ENCODE measurements at regions not wholly inside any gene's neighbourhood (a gene's known extent, or its start where the extent isn't known, plus 50 kb on each side); places are given as distances from the start of the nearest gene placed in this dataset.
"Not testable (repeated sequence)": the region's sequence is repeated elsewhere in the genome, so short reads cannot be mapped to it uniquely, and the experiment has no call there.

DNA sequence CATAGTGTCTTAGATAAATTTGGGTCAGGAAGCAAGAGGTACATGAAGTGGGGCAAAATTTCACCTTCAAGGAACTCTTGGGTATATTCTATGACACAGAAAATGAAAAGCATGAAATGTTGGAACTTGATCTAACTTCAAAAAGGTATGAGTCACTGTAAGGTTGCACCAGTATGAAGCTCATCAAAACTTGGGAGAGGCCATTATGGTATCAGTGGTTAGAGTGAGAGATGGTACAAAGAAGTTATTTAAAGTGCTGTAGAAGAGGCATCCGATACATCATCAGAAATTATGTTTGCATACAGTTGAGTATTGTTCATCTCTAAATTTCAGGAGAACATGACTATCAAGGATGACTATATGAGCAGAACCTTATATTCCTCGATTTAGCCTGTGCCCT is 302.9 kb upstream of the SUCLG2 start:
- DNase-seq (ENCODE audit: low read depth in 2 of 2) = no peak

DNA sequence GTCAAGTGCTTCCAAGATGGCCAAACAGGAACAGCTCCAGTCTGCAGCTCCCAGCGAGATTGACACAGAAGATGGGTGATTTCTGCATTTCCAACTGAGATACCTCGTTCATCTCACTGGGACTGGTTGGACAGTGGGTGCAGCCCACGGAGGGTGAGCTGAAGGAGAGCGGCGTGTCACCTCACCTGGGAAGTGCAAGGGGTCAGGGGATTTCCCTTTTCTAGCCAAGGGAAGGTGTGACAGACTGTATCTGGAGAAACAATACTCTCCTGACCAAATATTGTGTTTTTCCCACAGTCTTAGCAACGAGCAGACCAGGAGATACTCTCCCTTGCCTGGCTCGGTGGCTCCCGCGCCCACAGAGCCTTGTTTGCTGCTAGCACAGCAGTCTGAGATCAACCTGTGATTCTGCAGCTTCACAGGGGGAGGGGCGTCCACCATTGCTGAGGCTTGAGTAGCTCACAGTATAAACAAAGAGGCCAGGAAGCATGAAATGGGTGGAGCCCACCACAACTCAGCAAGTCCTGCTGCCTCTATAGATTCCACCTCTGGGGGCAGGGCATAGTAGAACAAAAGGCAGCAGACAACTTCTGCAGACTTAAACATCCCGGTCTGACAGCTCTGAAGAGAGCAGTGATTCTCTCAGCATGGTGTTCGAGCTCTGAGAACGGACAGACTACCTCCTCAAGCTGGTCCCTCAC is 293.5 kb upstream of the SUCLG2 start:
- peak; percentile 16 to 23 for DNase-seq (ENCODE audit: low read depth in 2 of 2)

DNA sequence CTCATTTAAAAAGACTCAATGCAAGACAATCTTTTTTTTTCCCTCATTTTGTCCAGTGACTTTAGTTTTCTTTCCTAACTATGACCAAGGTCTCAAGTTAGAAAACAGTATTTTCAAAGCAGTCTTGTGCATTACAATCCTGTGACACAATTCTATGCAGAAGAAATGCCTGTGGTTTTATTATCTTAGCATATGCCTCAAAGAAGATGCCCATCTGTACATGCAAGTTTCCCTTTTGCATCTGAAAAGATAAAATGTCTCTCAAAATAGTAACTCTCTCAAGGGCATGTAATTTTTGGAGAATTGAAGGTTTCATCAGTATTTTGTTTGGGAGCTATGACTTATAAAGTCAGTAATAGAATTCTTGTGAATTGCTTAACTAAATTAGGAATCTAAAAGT is 292.0 kb upstream of the SUCLG2 start:
- DNase-seq (ENCODE audit: low read depth in 2 of 2) = no peak

DNA sequence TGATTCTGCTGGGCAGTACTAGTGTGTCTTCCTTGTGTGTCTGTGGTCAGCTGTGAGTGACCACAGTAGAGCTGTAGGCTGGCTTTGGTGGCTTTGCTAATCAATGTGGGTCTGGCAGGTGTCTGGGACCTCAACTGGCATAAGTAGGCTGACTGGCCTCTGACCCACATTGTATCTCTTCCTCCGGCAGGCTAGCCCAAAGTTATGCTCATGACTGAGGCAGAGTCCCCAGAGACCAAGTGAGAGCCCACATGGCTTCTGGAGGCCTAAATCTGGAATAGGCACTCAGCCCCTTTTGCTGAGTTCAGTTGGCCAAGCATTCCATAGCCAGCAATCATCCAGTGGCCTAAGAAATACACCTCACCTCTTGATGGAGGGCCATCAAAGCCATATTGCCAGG is 289.1 kb upstream of the SUCLG2 start:
- DNase-seq (ENCODE audit: low read depth in 2 of 2) = no peak

DNA sequence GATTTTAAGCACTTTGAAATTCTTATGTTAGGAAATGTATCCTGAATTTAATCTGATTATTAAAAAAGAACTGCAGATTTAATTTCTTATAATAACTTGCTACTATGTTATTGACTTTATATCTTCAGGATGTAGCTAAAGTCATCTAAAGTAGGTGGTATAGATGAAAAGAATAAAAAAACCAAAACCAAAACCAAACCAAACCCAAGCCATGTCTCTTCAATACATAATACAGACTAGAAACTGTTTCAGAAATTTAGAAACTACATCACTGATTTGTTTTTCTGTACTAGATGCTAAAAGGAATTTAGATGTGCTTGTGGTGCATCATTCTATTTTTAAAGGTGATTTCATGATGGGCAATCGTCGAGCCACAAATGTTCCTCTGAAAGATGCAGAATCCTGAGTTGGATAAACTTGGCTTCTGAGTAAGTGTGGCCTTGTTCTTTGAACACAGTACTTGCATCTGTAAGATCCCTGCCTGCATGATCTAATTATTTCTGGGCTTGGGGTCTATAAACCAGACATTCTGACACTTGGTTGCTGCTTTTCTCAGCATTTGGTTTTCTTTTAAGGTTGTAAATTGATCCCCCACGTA is 287.1 kb upstream of the SUCLG2 start:
- DNase-seq (ENCODE audit: low read depth in 2 of 2) = no peak

DNA sequence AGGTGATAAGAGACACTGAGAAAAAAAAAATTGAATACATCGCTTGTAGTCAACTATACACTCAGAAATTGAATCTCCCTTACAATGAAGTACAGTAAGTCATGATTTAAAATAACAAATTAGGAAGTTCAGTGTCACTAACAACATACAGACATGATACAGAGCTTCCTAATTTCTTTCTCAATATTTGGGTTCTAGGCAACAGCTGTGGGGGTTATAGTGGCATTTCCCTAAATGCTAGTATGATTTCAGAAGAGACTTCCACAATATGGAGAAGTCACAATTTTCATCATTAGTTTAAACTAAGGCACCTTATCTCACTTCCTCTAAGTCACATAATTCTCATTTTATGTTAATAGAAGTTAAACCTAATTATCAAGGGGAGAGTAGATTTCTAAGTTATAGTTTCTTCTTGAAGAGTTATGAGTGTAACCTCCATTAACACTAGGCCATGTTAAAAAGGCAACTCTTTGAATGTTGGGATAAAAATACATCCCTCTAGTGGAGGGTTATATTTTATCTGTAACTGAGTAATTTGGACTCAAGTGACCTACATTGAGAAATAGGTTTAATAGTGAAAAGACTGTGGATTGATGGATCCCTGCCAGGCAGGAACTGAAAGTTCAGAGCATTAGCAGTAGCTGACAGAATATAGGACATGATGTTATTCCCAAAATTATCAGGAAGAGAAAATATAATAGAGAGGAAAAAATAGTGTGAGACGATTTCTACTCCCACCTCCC is 286.0 kb upstream of the SUCLG2 start:
- DNase-seq (ENCODE audit: low read depth in 2 of 2) = no peak

DNA sequence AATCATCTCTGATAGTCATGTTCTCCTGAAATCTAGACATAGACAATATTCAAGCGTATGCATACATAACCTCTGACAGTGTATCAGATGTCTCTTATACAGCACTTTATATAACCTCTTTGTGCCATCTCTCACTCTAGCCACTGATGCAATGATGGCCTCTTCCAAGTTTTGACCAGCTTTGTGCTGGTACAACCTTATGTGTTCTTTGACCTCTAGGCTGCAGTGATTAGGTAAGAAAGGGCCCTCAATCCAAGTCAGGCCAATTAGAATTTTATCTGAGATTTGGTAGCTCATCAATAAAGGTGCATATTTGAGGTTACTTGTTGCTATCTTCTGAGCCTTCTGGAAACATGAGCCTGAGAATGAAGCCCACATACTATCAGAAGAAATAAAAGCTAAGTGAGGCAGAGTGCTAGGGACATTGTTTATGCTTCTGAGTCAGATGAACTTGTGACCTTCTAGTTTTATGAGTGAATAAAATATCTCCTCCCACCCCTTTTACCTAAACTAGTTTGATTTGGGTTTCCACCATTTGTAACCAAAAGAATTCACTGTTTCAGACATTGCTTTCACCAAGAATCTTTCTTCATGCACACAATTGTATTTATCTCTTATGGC is 283.2 kb upstream of the SUCLG2 start:
- no peak for DNase-seq (ENCODE audit: low read depth in 2 of 2)

DNA sequence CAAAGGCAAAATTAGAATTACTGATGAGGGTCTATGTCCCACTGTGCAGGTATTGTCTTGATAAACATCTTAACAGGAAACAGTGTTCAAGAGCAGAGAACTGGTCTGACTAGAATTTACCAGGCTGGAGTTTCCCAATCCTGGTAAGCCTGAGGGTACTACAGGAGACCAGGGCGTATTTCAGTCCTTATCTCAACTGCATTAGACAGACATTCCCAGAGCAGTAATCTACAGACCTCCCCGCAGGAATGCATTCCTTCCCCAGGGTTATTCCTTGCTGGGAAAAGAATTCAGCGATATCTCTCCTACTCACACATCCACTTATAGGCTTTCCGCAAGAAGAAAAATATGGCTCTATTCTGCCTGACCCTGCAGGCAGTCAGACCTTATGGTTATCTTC is 276.0 kb upstream of the SUCLG2 start:
- DNase-seq (ENCODE audit: low read depth in 2 of 2) = not testable (repeated sequence)

DNA sequence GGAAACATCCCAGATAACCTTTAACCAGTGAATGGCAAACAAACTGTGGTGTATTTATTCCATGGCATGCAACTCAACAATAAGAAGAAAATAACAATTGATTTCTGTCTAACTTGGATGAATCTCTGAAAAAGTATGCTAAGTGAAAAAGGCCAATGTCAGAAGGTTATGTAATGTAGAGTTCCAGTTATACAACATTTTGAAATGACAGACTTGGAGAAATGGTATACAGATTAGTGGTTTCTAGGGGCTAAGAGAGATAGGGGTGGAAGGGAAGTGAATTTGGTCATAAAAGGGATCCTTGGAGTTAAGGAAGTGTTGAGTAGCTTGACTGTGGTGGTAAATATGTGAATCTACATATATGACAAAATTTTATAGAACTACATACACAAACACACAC is 269.4 kb upstream of the SUCLG2 start:
- DNase-seq (ENCODE audit: low read depth in 2 of 2) = no peak

DNA sequence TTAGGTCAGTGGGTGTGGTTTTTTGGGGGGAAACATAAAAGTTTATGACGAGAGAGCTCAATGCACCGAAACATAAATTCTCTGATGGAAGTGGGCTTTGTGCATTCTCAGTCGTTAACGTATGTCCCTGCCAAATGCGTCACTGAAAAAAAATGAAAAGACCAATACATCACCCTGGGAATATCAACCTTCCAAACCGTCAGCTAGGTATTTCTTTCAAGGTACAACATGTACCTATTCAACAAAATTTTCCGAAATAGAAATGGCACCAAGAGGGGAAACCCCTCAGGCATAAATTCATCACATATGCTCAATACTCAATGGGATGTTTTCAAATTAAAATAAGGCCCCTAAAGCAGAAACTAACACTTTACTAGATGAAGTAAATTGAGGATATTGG is 266.6 kb upstream of the SUCLG2 start:
- DNase-seq (ENCODE audit: low read depth in 2 of 2) = no peak

DNA sequence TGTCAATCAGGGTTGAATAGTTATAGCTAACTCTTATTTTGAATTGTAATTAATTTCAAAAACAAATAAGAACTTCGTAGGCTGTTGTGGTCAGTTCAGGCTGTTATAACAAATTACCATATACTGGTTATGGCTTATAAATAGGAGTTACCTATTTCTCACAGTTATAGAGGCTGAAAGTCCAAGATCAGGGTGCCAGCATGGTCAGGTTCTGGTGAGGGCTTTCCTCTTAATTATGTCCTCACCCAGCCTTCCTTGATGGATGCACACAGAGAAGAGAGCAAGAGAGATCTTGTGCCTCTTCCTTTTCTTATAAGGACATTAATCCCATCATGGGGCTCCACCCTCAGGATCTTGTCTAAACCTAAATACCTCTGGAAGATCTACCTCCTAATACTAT is 265.9 kb upstream of the SUCLG2 start:
- DNase-seq (ENCODE audit: low read depth in 2 of 2) = no peak

DNA sequence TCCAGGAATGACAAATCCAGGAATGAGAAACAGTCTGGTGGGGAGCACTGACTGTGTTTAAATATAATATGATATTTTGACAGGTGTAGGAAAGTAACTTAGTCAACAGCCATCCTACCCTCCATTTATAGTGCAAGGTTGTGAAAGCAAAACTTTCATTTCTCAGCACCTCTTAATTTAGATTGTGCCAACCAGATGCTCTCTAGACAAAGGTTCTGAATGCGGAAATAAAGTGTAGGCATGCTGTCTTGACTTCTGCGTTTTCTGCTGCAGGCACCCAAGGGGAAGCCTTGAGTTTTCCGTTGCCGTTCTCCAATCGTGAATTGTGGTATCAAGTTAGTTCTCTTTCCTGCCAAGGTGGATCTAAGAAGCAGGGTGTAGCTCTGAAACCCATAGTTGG is 261.9 kb upstream of the SUCLG2 start:
- DNase-seq (ENCODE audit: low read depth in 2 of 2) = no peak

DNA sequence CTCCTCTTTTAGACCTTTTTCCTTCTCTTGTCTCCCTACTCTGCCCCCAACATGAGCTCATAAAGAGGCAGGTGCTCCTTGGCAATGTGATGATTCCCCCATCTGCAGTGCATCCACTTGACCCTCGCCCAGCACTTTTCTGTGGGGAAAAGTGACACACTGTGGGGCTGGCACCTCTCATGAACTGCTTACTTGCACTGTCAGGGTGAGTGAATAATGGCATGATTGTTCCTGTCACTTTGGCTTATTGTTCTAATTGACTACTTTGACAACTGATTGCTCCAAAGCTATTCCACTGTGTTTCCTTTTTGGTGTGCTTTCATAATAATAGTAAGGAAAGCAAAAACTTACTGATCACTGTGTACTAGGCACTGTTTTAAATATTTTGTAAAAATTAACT is 253.3 kb upstream of the SUCLG2 start:
- no peak for DNase-seq (ENCODE audit: low read depth in 2 of 2)

DNA sequence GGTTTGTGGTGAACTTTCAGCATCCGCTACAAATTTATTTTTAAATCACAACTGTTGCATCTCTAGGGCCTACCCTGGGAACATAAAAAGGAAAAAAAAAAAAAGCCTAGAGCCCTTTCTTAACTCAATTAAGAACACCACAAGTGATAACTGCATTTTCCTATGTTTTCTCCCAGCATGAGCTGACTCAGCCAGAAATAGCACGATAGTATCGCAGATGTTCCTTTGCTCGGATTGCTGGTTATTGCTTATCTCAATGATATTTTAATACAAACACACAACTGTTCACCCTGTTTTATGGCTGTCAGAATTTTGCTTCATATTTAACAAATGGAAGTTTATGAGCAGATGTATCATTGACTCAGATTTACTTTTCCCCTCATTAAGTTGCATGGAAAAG is 251.8 kb upstream of the SUCLG2 start:
- DNase-seq (ENCODE audit: low read depth in 2 of 2) = no peak

DNA sequence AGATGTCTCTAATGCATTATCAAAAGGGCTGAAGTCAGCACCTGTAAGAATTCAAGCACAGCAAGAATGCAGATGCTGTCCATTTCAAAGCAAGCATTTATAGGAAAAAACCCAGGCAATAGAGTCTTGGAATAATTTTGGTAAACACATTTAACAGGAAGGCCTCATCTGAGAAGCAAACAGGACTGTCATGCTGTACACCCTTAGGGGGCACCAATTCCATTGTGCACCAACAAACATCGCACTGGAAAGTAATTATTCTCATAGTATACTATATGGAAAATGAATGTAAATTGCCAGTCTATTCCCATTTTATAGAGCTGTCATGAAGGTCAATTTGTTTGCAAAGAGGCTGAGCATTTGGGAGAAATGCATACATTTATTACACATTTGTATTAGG is 247.3 kb upstream of the SUCLG2 start:
- no peak for DNase-seq (ENCODE audit: low read depth in 2 of 2)

DNA sequence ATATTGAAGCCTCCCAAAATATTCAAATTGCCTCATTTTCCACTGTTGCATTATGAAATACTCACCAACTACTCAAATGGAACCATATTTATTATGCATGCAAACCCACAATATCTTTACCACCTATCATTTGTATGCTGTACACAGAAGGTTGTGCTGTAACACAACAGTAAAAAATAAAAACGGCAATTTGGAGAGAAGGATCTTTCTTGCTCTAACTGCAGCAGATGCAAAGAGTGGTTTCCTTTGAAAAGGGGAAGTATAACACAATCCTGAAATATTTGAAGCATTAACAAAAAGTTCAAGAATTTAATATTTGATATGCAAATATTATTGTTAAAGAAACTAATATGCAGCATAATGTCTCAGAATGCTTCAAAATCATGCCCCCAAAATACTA is 244.5 kb upstream of the SUCLG2 start:
- DNase-seq (ENCODE audit: low read depth in 2 of 2) = no peak

DNA sequence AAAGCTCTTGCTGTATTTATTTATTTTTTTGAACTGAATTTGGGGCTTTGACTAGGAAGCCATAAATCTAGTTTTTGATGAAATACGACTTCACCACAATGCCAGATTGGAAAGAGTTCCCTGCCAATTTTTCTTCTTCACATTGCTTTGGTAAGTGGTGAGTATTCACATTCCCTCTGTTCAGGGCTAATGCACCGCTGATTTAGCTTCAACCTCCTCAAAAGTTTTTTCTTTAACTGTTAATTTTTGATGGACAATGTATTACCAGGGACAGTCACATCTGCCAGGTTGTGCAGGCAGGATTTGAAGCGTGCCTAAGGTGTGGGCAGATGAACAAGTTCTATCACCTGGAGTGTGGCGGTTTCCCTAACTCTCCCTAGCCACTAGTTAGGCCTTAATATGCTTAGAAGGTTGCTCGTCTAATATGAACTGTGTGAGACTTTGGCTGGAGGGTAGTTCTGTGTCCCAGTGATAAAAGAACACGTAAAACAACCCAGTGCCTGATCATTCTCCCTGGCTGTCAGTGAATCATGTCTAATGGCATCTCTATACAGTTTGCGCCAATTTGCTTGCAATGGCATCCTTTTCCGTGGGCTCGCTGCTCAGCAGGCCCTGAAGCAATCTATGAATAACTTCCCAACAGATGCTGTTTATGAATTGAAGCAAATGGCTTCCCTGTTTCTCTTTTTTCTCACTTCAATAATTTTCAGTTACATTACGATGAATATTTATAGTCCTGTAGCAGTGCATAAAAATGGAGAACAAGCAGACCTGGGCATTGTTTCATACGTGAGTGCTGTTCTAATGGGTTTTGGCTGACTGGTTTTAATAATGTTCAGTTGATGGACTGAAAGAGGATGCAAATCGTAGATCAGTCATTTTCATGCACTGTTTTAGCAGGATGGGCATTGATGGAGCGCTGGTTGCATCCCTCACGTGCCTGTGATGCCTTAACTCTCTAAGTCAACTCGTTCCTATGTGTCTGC is 243.2 kb upstream of the SUCLG2 start:
- DNase-seq (ENCODE audit: low read depth in 2 of 2) = no peak

DNA sequence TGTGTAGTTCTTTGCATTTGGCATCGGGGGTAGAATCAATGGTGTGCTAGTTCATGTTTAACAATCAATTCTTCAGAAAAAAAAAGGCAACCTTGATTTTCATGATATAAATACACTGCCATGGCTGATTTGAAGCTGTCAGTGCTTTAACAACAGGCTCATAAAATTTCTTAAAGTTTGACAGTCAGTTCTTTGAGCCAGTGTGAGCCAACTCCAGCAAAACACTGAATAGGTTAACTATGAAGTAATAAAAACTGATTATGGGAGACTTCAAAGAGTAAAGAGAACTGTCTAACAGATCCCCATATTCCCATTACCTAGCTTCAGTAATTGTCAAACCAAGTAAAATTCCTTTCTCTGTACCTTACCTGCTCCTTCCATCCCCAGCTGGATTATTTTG is 241.7 kb upstream of the SUCLG2 start:
- no peak for DNase-seq (ENCODE audit: low read depth in 2 of 2)

DNA sequence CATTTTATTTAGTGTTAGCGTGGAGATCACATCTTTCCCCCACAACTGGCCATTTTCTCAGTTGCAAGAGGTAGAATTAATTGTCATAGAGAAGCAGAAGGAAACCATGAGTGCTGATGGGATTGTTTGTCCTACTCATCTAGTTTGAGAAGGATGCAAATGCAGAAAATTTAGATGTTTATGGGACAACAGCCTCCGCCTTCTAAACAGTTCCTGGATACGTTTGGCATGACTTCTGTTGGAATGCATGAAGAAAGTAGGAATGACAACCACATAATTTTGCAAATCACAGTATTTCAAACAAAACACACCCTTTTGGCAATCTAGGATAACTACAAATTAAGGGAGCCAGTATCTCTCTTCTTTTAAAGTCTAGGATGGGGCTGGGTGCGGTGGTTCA is 240.1 kb upstream of the SUCLG2 start:
- no peak for DNase-seq (ENCODE audit: low read depth in 2 of 2)

DNA sequence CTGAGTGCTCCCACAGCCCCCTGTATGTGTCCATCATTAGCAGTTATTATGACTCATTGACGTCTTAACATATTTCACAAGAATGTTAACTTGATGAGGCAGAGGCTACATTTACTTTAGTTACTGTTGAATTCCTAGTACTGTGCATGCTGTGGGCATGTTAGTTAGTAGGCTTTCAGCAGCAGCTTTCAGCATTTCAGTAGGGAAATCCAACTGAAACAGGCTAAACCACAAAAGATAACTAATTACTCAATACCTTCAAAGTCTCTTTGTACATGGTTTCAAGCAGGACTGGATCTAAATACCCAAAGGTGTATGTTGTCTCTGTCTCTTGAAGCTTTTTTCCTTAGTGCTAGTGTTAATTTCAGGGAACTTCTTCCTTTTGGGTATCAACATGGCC is 229.9 kb upstream of the SUCLG2 start:
- no peak for DNase-seq (ENCODE audit: low read depth in 2 of 2)

DNA sequence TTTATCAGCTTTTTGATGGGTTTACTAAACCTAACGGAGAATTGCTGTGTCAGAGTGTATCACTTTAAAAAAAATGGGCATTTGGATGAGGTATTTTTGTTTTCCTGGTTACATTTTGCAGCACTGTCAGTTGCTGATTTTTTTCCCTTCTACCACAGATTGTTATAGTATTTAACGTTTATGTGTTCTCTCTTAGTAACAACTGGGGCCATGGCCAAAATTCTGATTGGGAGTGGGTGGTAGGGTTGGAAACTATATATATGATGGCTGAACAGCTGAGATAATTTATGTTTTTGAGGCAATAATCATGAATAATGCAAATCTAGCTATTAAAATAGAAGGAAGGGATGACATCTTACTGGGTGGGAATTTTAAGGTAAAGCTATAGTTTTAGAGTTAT is 229.4 kb upstream of the SUCLG2 start:
- no peak for DNase-seq (ENCODE audit: low read depth in 2 of 2)

DNA sequence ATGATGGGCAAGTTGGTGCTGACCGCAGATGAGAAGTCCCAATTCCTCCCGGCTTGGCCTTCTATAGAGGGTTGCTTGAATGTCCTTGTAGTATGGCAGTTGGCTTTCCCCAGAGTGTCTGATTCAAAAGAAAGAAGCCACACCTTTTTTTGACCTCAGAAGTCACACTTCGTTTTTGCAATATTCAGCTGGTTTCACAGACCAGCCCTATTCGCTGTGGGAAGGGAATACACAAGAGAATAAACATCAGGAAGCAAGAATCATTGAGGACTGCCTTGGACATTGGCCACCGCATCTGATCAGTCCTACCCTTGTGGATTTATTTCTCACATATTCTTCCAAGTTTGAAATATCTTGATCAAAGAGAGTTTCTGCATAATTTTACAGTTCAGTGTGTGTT is 228.6 kb upstream of the SUCLG2 start:
- DNase-seq (ENCODE audit: low read depth in 2 of 2) = no peak
